Right atrium auricular region (tissue), 2 donors: ENCODE measurements at regions not wholly inside any gene's neighbourhood (a gene's known extent, or its start where the extent isn't known, plus 50 kb on each side); places are given as distances from the start of the nearest gene placed in this dataset.
"Not testable (repeated sequence)": the region's sequence is repeated elsewhere in the genome, so short reads cannot be mapped to it uniquely, and the experiment has no call there.

Experiments
- DNase-seq: peaks from one replicate; pipeline ENCODE4 v3.0.0-alpha.2; 2019; ENCODE audit warnings: low spot score
- H3K27ac ChIP-seq, 2 donors: fragments of 200-600 bp; sonication (generic); 1 replicate in 1 of 2; 2 replicates in 1 of 2; pipeline ENCODE4 v1.5.1; 2016 to 2019
- H3K27me3 ChIP-seq, 2 donors: fragments of 200-600 bp; sonication (generic); one replicate each; pipeline versions ENCODE4 v1.5.1 to v1.6.0; 2017 to 2019
- H3K36me3 ChIP-seq: fragments of 200-600 bp; sonication (generic); one replicate; pipeline ENCODE4 v1.5.1; 2016
- H3K4me1 ChIP-seq, 2 donors: fragments of 200-600 bp; sonication (generic); one replicate each; pipeline versions ENCODE4 v1.5.1 to v1.6.0; 2017 to 2019
- H3K4me3 ChIP-seq, 2 donors: fragments of 200-600 bp; sonication (generic); 1 replicate in 1 of 2; 2 replicates in 1 of 2; pipeline ENCODE4 v1.5.1; 2017 to 2019; ENCODE audit warnings: mild to moderate bottlenecking in 1 of 2, moderate library complexity in 1 of 2
- H3K9me3 ChIP-seq, 2 donors: fragments of 200-600 bp; sonication (generic); one replicate each; pipeline ENCODE4 v1.5.1; 2019
- TF ChIP-seq, protein P1 (sequence below), 2 donors: fragments of 200-600 bp; sonication (generic); IDR thresholded peaks; one replicate each; pipeline ENCODE4 v1.5.1; 2019; ENCODE audit warnings: antibody characterized with exemption in 2 of 2

DNA sequence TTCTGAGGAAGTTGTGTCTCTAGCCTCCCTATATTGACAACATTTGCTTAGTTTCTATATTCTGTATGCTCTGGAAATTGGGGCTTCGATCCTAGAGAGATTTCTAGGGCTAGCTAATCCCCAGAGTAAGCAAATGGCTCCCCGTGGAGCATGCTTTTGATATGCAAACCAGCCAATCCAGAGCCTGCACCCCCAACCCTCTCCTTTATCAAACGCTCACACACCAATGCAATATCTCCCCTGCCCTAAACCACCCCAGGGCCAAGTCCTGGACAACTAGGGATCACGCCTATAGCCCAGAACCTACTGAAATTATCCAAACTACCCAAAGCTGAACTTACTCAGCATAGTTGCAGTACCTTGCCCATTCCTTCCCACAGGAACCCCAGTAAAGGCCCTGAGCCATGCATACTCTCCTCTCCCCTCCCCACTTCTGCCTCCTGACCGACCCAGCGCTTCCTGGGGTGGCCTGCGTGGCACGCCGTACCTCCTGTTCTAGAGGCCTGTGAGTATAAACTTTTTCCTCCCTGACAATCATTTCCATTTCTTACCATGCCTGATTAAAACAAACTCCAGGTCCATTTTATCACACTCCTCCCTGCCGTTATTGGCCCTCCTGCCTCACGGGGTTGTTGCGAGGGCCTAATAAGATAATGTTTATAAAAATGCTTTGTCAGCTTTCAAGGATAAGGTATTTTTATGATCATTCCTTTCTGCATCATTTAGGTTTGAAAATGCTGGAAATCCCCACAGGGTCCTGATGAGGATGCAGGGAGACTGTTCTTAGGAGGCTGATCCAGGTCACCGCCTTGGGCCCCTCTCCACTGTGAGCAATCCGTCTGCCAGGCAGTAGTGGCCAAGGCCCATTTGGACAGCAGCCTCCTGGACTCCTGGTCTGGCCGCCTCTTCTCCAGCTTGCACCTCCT lies 102.7 kb downstream of the TENT5C start:
- no peaks in the 10 kb centered on the region for H3K27me3 ChIP-seq
- no peak for DNase-seq
- H3K4me1 ChIP-seq, result no peaks in the 10 kb centered on the region
- no peaks in the 10 kb centered on the region for H3K36me3 ChIP-seq
- no peaks in the 10 kb centered on the region for H3K9me3 ChIP-seq
- H3K27ac ChIP-seq, result no peak overlapping the region
- TF ChIP-seq, protein P1, sequence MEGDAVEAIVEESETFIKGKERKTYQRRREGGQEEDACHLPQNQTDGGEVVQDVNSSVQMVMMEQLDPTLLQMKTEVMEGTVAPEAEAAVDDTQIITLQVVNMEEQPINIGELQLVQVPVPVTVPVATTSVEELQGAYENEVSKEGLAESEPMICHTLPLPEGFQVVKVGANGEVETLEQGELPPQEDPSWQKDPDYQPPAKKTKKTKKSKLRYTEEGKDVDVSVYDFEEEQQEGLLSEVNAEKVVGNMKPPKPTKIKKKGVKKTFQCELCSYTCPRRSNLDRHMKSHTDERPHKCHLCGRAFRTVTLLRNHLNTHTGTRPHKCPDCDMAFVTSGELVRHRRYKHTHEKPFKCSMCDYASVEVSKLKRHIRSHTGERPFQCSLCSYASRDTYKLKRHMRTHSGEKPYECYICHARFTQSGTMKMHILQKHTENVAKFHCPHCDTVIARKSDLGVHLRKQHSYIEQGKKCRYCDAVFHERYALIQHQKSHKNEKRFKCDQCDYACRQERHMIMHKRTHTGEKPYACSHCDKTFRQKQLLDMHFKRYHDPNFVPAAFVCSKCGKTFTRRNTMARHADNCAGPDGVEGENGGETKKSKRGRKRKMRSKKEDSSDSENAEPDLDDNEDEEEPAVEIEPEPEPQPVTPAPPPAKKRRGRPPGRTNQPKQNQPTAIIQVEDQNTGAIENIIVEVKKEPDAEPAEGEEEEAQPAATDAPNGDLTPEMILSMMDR (IDR thresholded peaks at IDR 0.05), result no peak
- H3K4me3 ChIP-seq, result no peak overlapping the region

DNA sequence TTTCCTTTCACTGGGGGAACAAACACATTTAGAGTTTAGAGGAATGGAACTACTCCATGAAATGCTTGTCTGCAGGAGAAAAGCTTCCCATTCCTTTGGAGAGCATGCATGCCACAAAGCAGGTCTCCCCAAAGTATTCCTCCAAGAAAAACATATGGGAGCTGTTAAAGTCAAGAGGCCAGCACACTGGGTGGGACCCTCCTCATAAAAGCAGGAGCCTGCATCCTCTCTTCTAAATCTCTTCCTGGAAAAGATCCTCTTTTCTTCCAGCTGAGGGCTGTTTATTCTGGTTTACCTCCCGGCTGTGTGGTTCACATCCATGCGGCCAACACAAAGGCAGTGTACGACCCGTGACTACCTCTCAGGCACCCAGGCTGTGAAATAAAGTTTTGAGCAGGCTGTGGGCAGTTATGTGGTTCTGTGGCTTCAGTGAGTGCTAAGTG lies 103.4 kb downstream of the TENT5C start:
- no peak for DNase-seq
- H3K27me3 ChIP-seq, result no peaks in the 10 kb centered on the region
- H3K4me1 ChIP-seq, result no peaks in the 10 kb centered on the region
- no peak overlapping the region for H3K27ac ChIP-seq
- no peak overlapping the region for H3K4me3 ChIP-seq
- H3K9me3 ChIP-seq, result no peaks in the 10 kb centered on the region
- H3K36me3 ChIP-seq, result no peaks in the 10 kb centered on the region
- TF ChIP-seq, protein P1 (IDR thresholded peaks at IDR 0.05), result no peak

DNA sequence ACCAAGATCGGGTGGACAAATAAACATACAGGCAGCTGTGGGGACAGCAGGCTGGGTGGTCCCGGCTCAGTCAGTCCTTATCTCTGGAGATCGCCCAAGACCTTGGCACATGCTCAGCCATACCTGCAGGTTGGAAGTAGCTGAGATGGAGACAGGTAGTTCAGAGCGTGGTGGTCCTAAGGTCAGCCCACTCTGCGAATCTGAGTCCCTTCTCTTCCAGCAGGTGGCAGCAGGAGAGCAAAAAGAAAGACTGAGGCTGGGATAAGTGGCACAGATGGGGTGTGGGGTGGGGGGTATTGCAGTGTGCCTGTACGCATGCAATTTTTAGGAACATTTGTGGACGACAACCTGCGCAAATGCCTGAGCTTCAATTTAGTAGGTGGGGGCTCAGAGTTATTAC lies 104.9 kb downstream of the TENT5C start:
- no peaks in the 10 kb centered on the region for H3K9me3 ChIP-seq
- TF ChIP-seq, protein P1 (IDR thresholded peaks at IDR 0.05), result no peak
- no peaks in the 10 kb centered on the region for H3K27me3 ChIP-seq
- no peaks in the 10 kb centered on the region for H3K4me1 ChIP-seq
- no peaks in the 10 kb centered on the region for H3K36me3 ChIP-seq
- DNase-seq, result no peak
- H3K4me3 ChIP-seq, result no peak overlapping the region
- H3K27ac ChIP-seq, result no peak overlapping the region

DNA sequence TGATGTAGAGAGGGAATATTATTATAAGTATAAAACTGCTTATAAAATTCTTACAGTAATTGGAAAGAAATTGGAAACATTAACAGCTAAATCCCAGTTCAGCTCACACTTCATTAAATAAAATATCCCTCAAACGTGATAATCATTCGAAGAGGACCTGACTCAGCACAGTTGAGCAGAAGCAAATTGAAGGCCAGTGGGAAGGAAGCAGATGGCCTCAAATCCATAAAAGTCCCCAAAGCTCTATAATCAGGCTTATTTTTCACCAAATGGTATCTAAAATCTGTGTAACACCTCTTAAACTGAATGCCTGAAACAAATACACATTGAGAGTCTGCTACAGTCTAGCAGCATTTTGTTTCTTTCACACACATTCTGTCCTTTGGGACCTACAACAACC lies 106.8 kb downstream of the TENT5C start:
- H3K27me3 ChIP-seq, result no peaks in the 10 kb centered on the region
- no peak overlapping the region for H3K27ac ChIP-seq
- TF ChIP-seq, protein P1 (IDR thresholded peaks at IDR 0.05), result no peak
- no peaks in the 10 kb centered on the region for H3K9me3 ChIP-seq
- H3K36me3 ChIP-seq, result no peaks in the 10 kb centered on the region
- no peaks in the 10 kb centered on the region for H3K4me1 ChIP-seq
- DNase-seq, result no peak
- H3K4me3 ChIP-seq, result no peak overlapping the region

DNA sequence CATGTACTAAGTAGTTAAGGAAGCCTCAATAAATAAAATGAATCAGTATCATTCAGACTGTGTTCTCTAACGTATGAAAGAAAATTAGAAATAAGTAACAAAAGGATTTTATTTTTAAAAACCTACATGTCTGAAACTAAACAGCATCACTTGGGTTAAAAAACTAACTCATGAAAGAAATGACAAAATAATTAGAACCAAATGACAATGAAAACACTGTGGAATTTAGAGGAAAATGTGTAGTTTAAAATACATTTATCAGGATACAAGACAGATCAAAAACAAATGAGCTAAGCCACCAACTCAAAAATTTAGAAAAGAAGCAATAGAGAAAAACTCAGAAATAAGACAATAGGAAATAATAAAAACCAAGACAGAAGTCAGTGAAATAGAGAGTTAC lies 108.7 kb downstream of the TENT5C start:
- Histone ChIP-seq H3K9me3 (no peaks in the 10 kb centered on the region), H3K4me1 (no peaks in the 10 kb centered on the region), H3K36me3 (no peaks in the 10 kb centered on the region), H3K4me3 (no peak overlapping the region), H3K27me3 (no peaks in the 10 kb centered on the region), H3K27ac (no peak overlapping the region)
- TF ChIP-seq, protein P1 (IDR thresholded peaks at IDR 0.05), result no peak
- DNase-seq, result no peak

DNA sequence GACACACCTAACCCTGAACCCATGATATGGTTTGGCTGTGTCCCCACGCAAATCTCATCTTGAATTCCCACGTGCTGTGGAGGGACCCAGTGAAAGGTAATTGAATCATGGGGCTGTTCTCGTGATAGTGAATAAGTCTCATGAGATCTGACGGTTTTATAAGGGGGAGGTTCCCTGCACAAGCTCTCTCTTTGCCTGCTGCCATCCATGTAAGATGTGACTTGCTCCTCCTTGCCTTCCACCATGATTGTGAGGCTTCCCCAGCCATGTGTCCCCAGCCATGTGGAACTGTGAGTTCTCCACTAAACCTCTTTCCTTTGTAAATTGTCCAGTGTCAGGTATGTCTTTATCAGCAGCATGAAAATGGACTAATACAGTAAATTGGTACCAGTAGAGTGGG lies 110.2 kb downstream of the TENT5C start:
- H3K27ac ChIP-seq, H3K9me3 ChIP-seq, H3K36me3 ChIP-seq, H3K4me1 ChIP-seq, H3K27me3 ChIP-seq, H3K4me3 ChIP-seq, DNase-seq: not testable (repeated sequence)

DNA sequence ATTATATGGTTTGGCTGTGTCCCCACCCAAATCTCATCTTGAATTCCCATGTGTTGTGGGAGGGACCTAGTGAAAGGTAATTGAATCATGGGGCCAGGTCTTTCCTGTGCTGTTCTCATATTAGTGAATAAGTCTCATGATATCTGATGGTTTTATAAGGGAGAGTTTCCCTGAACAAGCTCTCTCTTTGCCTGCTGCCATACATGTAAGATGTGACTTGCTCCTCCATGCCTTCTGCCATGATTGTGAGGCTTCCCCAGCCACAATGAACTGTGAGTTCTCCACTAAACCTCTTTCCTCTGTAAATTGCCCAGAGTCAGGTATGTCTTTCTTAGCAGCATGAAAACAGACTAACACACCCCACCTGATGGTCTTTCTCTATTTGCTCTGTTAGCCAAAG lies 112.1 kb downstream of the TENT5C start:
- H3K4me1 ChIP-seq, result not testable (repeated sequence)

DNA sequence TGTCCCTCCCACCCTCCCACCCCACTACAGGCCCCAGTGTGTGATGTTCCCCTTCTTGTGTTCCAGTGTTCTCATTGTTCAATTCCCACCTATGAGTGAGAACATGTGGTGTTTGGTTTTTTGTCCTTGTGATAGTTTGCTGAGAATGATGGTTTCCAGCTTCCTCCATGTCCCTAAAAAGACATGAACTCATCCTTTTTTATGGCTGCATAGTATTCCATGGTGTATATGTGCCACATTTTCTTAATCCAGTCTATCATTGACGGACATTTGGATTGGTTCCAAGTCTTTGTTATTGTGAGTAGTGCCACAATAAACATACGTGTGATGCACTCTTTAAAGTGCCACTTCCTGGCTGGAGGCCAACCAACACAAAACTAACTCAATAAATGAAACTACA lies 112.7 kb downstream of the TENT5C start:
- DNase-seq, H3K4me3 ChIP-seq, H3K4me1 ChIP-seq, H3K36me3 ChIP-seq, H3K27me3 ChIP-seq, H3K27ac ChIP-seq: not testable (repeated sequence)
- H3K9me3 ChIP-seq, result peaks cover 0 to 11% of the 10 kb centered on the region in 2 donors

More for the DNA sequence above, 112.1 kb downstream of the TENT5C start:
- not testable (repeated sequence) for H3K27ac ChIP-seq, DNase-seq, H3K27me3 ChIP-seq, H3K4me3 ChIP-seq, H3K36me3 ChIP-seq
- peaks cover 0 to 11% of the 10 kb centered on the region in 2 donors for H3K9me3 ChIP-seq
